GM21526 (cell line): ENCODE measurements at regions not wholly inside any gene's neighbourhood (a gene's known extent, or its start where the extent isn't known, plus 50 kb on each side); places are given as distances from the start of the nearest gene placed in this dataset.
"Not testable (repeated sequence)": the region's sequence is repeated elsewhere in the genome, so short reads cannot be mapped to it uniquely, and the experiment has no call there.

Experiments
- ATAC-seq: cut with Tn5 transposase; IDR thresholded peaks from one replicate; pipeline ENCODE4 v1.9.1; 2021; ENCODE audit warnings: moderate library complexity; ENCODE audit not compliant: unreplicated experiment, low FRiP score

GRCh38 chr14:56008150-56008549 is 110.1 kb upstream of the PELI2 start:
- no peak for ATAC-seq

GRCh38 chr14:56008661-56009060 is 109.5 kb upstream of the PELI2 start:
- not testable (repeated sequence) for ATAC-seq

- no peak for ATAC-seq
Measured at GRCh38 chr14:56023661-56024081, 94.5 kb upstream of the PELI2 start.

- no peak for ATAC-seq
Measured at GRCh38 chr14:56025191-56025590, 93.0 kb upstream of the PELI2 start.

- no peak for ATAC-seq
Measured at GRCh38 chr14:56026506-56026905, 91.7 kb upstream of the PELI2 start.

GRCh38 chr14:56027421-56027820 is 90.8 kb upstream of the PELI2 start:
- no peak for ATAC-seq

- ATAC-seq, result no peak
Measured at GRCh38 chr14:56027916-56028712, 90.1 kb upstream of the PELI2 start.

- no peak for ATAC-seq
Measured at GRCh38 chr14:56036353-56036752, 81.9 kb upstream of the PELI2 start.

GRCh38 chr14:56040121-56040520 is 78.1 kb upstream of the PELI2 start:
- ATAC-seq, result no peak

GRCh38 chr14:56044196-56044595 is 74.0 kb upstream of the PELI2 start:
- no peak for ATAC-seq

GRCh38 chr14:56046546-56046945 is 71.7 kb upstream of the PELI2 start:
- ATAC-seq, result no peak

- no peak for ATAC-seq
Measured at GRCh38 chr14:56046996-56047395, 71.2 kb upstream of the PELI2 start.

GRCh38 chr14:56049536-56049935 is 68.7 kb upstream of the PELI2 start:
- no peak for ATAC-seq

- no peak for ATAC-seq
Measured at GRCh38 chr14:56055511-56055910, 62.7 kb upstream of the PELI2 start.

- ATAC-seq, result no peak
Measured at GRCh38 chr14:56056031-56056430, 62.2 kb upstream of the PELI2 start.

- ATAC-seq, result no peak
Measured at GRCh38 chr14:56057071-56057741, 61.0 kb upstream of the PELI2 start.

- no peak for ATAC-seq
Measured at GRCh38 chr14:56057767-56058166, 60.4 kb upstream of the PELI2 start.

- no peak for ATAC-seq
Measured at GRCh38 chr14:56059054-56059453, 59.2 kb upstream of the PELI2 start.

GRCh38 chr14:56061051-56061450 is 57.2 kb upstream of the PELI2 start:
- ATAC-seq, result no peak

GRCh38 chr14:56063131-56063530 is 55.1 kb upstream of the PELI2 start:
- ATAC-seq, result no peak

- ATAC-seq, result no peak
Measured at GRCh38 chr14:56064513-56064912, 53.7 kb upstream of the PELI2 start.

- not testable (repeated sequence) for ATAC-seq
Measured at GRCh38 chr14:56065199-56065598, 53.0 kb upstream of the PELI2 start.
